K562 (cell line): ENCODE measurements at regions not wholly inside any gene's neighbourhood (a gene's known extent, or its start where the extent isn't known, plus 50 kb on each side); places are given as distances from the start of the nearest gene placed in this dataset.
A peak's percentile ranks its signal among the peaks of the same experiment; 100 is the strongest.
"Not testable (repeated sequence)": the region's sequence is repeated elsewhere in the genome, so short reads cannot be mapped to it uniquely, and the experiment has no call there.

Experiments used
- ATAC-seq: fragments of 200-7000 bp; cut with Tn5 transposase; 3 replicates; pipeline ENCODE4 v1.9.1; 2020; ENCODE audit warnings: moderate library complexity
- BruUV-seq: library from RNA; stranded (reverse); fragments of 400-500 nt; replicated peaks from 2 replicates; lab custom pipeline; 2021; lab: Mats Ljungman, UMichigan
- CTCF ChIA-PET: fragments of 300-600 bp; formaldehyde crosslinking; extraction: SDS; loops from one replicate; lab custom pipeline; 2021; ENCODE audit warnings: low intra/inter-chr PET ratio; lab: Yijun Ruan, JAX
- POLR2A ChIA-PET: fragments of 300-600, 350-650 bp; sonication (Branson Sonifier 250); formaldehyde crosslinking; extraction: SDS; loops from one replicate; lab custom pipeline; 2021; ENCODE audit warnings: antibody characterized with exemption, inconsistent platforms; lab: Yijun Ruan, JAX
- DNase-seq, 4 experiments: peaks; one replicate each; pipeline versions ENCODE4 v3.0.0 to v3.0.0-alpha.2; 2011 to 2018; ENCODE audit warnings: low spot score in 3 of 4, mixed read lengths in 3 of 4; ENCODE audit errors: extremely low read depth in 1 of 4
- FAIRE-seq: peaks from 2 replicates; lab custom pipeline; 2011; peaks lifted over from hg19 to GRCh38; lab: Jason Lieb, UNC
- H2AFZ ChIP-seq: 2 replicates; pipeline ENCODE4 v1.6.0; 2011; ENCODE audit warnings: low read depth, low read length, control low read depth, inconsistent platforms
- H3K27ac ChIP-seq: fragments of 200-600 bp; 3 replicates; pipeline ENCODE4 v1.8.0; 2011; ENCODE audit warnings: low read depth, mild to moderate bottlenecking, control low read depth, inconsistent platforms, low read length, moderate library complexity, mixed read lengths; ENCODE audit errors: extremely low read depth
- H3K27me3 ChIP-seq, 2 experiments: fragments of 300-600 bp in 1 of 2; 2 replicates in 1 of 2; 3 replicates in 1 of 2; pipeline versions ENCODE4 v1.6.0 to v1.8.0; 2011; ENCODE audit warnings: inconsistent platforms in 2 of 2, low read length in 2 of 2, mild to moderate bottlenecking in 1 of 2, mixed read lengths in 1 of 2, moderate library complexity in 1 of 2; ENCODE audit not compliant: control insufficient read depth in 2 of 2, insufficient read depth in 2 of 2
- H3K36me3 ChIP-seq: fragments of 300-600 bp; 3 replicates; pipeline ENCODE4 v1.8.0; 2011; ENCODE audit warnings: mild to moderate bottlenecking, low read length, inconsistent platforms; ENCODE audit not compliant: control insufficient read depth, insufficient read depth
- H3K4me1 ChIP-seq, 2 experiments: fragments of 200-600 bp in 1 of 2; replicated peaks in 1 of 2; 2 replicates in 1 of 2; 3 replicates in 1 of 2; pipeline versions ENCODE4 v1.5.1 to v1.8.0; 2011; ENCODE audit warnings: inconsistent platforms in 2 of 2, low read length in 2 of 2, mild to moderate bottlenecking in 1 of 2, mixed read lengths in 1 of 2, moderate library complexity in 1 of 2; ENCODE audit not compliant: control insufficient read depth in 2 of 2, insufficient read depth in 2 of 2
- H3K4me2 ChIP-seq: 2 replicates; pipeline ENCODE4 v1.6.1; 2011; ENCODE audit warnings: low read length, control low read depth, inconsistent platforms, mixed read lengths; ENCODE audit not compliant: insufficient read depth
- H3K4me3 ChIP-seq: fragments of 200-600 bp; sonication (generic), shearing (Covaris generic); 2 replicates; pipeline ENCODE4 v1.5.1; 2016; ENCODE audit warnings: control low read depth, inconsistent platforms
- H3K79me2 ChIP-seq: fragments of 200-600 bp; 3 replicates; pipeline ENCODE4 v1.8.0; 2011; ENCODE audit warnings: low read length, inconsistent platforms; ENCODE audit not compliant: control insufficient read depth, insufficient read depth
- H3K9ac ChIP-seq, 2 experiments: 2 replicates each; pipeline versions ENCODE4 v1.6.0 to v1.6.1; 2011; ENCODE audit warnings: low read depth in 2 of 2, low read length in 2 of 2, control low read depth in 1 of 2, inconsistent platforms in 1 of 2, mild to moderate bottlenecking in 1 of 2, mixed read lengths in 1 of 2; ENCODE audit not compliant: insufficient read depth in 1 of 2
- H3K9me1 ChIP-seq: one replicate; pipeline ENCODE4 v1.6.0; 2011; ENCODE audit warnings: inconsistent platforms, mild to moderate bottlenecking, low read length, moderate library complexity; ENCODE audit not compliant: control insufficient read depth, insufficient read depth
- H3K9me3 ChIP-seq: replicated peaks from 2 replicates; pipeline ENCODE4 v1.5.1; 2011; ENCODE audit warnings: low read depth, low read length, inconsistent platforms; ENCODE audit not compliant: control insufficient read depth, insufficient read depth
- H4K20me1 ChIP-seq: replicated peaks from 2 replicates; pipeline ENCODE4 v1.6.1; 2011; ENCODE audit warnings: low read length, inconsistent platforms, mixed read lengths; ENCODE audit not compliant: control insufficient read depth, insufficient read depth
- ARID2 ChIP-seq: fragments of 450-650 bp; IDR thresholded peaks from 2 replicates; pipeline ENCODE4 v1.6.1; 2017; ENCODE audit warnings: antibody characterized with exemption, mild to moderate bottlenecking
- FUS ChIP-seq: fragments of 200-400 bp; formaldehyde crosslinking; optimal IDR thresholded peaks from 2 replicates; pipeline ENCODE3; 2017; ENCODE audit warnings: low read depth, low read length
- MTA2 ChIP-seq: fragments of 450-650 bp; IDR thresholded peaks from 2 replicates; pipeline ENCODE4 v1.6.1; 2016; ENCODE audit warnings: low read depth
- NCOA6 ChIP-seq: fragments of 450-650 bp; IDR thresholded peaks from 2 replicates; pipeline ENCODE4 v1.6.1; 2017; ENCODE audit warnings: mild to moderate bottlenecking
- RCOR1 ChIP-seq, 2 experiments: IDR thresholded peaks; 2 replicates each; pipeline ENCODE4 v1.6.1; 2012; ENCODE audit warnings: low read depth in 2 of 2, low read length in 2 of 2, borderline replicate concordance in 1 of 2, improper control_type of control experiment in 1 of 2
- SMAD2 ChIP-seq: fragments of 150-350 bp; IDR thresholded peaks from 2 replicates; pipeline ENCODE4 v1.6.1; 2014; ENCODE audit warnings: low read depth, mild to moderate bottlenecking, low read length
- ZNF354B ChIP-seq: fragments of 250-450 bp; sonication (Bioruptor Pico); IDR thresholded peaks from 2 replicates; pipeline ENCODE4 v1.4.0; 2020
- ZNF507 ChIP-seq: conservative IDR thresholded peaks from 2 replicates; pipeline ENCODE4 v1.6.1; 2017; ENCODE audit warnings: missing genetic modification characterization, missing compliant biosample characterization
- ZZZ3 ChIP-seq: fragments of 450-650 bp; IDR thresholded peaks from 2 replicates; pipeline ENCODE4 v1.6.1; 2016; ENCODE audit warnings: antibody characterized with exemption, mild to moderate bottlenecking, moderate library complexity
- WGBS: fragments of 100-300 bp; shearing (Covaris generic); methylation state at CpG from one replicate; pipeline ENCODE4 v1.1.6; 2016; ENCODE audit warnings: low coverage, mixed read lengths; ENCODE audit not compliant: insufficient coverage; ENCODE audit errors: missing lambda C conversion rate; 5-methylcytosine and 5-hydroxymethylcytosine counted together
- in situ Hi-C: fragments of 300-500 bp; cut with MboI; formaldehyde crosslinking; loops from 4 replicates; pipeline ENCODE4 v1.15.0; 2018; ENCODE audit warnings: inconsistent platforms, mixed read lengths
- intact Hi-C: fragments of 100-400 bp; cut with micrococcal nuclease; formaldehyde crosslinking; loops from 2 replicates; pipeline ENCODE4 v1.14.2; 2022

DNA sequence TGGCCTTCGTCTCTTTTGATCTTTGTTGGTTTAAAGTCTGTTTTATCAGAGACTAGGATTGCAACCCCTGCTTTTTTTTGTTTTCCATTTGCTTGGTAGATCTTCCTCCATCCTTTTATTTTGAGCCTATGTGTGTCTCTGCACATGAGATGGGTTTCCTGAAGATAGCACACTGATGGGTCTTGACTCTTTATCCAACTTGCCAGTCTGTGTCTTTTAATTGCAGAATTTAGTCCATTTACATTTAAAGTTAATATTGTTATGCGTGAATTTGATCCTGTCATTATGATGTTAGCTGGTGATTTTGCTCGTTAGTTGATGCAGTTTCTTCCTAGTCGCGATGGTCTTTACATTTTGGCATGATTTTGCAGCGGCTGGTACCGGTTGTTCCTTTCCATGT is 448.4 kb upstream of the RUNX1 start:
- H4K20me1 ChIP-seq, H3K9me1 ChIP-seq, H3K4me3 ChIP-seq, intact Hi-C loops, in situ Hi-C loops, H3K9ac ChIP-seq, POLR2A ChIA-PET, FAIRE-seq, DNase-seq, H3K4me2 ChIP-seq, H3K27me3 ChIP-seq, BruUV-seq, ATAC-seq, H3K36me3 ChIP-seq, H3K79me2 ChIP-seq, H2AFZ ChIP-seq, CTCF ChIA-PET, H3K4me1 ChIP-seq, H3K27ac ChIP-seq, H3K9me3 ChIP-seq: not testable (repeated sequence)
- TF ChIP-seq ZNF354B (CRISPR knock-in tag) (peak; percentile 92), ZNF507 (peak; percentile 97)
- WGBS = 14% methylated on average over 6 of the region's 7 CpGs

DNA sequence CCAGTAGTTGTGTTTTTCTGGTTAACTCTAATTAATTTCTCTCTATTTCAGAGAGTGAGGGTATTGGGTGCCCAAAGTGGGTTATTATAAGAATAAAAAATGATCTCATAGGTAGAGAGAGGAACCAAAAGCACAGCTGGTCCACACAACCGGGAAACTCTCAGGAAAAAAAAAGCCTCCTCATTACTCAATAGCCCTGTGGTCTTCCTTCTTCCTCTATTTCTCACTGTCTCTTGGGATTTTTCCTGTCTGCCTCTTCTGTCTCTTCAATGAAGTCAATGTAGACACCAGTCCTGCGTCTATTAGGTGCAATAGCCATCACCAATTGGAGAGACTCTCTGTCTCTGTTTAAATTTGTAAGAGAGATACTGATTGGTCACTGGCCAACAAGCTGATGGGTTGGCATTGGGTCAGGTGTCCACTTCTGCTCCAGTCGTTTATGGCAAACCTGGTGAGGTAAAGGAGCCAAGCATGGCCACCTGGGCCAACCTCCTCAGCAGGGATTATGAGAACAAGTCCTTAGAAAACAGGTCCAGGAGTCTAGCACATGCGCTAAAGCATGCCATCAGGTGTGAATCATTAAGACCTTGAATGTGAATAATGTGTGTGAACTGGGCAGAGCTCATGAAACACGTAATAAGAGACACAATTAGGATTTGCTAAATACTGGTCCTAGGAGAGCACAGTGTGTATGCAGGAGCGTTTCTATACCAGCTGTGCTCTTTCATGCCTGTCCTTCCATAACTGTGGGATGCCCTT is 443.0 kb upstream of the RUNX1 start:
- no peaks in the 10 kb centered on the region for H3K9me3 ChIP-seq
- no peaks in the 10 kb centered on the region for H3K4me1 ChIP-seq
- DNase-seq (no peak), ATAC-seq (no peak), FAIRE-seq (no peak)
- H3K27me3 ChIP-seq = no peaks in the 10 kb centered on the region
- H3K9ac ChIP-seq = no peak overlapping the region
- no peaks in the 10 kb centered on the region for H3K36me3 ChIP-seq
- no TSS peak for BruUV-seq
- H3K9me1 ChIP-seq = no peaks in the 10 kb centered on the region
- no peaks in the 10 kb centered on the region for H4K20me1 ChIP-seq
- no peak overlapping the region for H2AFZ ChIP-seq
- POLR2A ChIA-PET = interaction anchor here (1.0 kb wide), 1 partner anchor 9 kb away, joined by 4 read pairs; no protein-coding TSS in a partner anchor
- in situ Hi-C loops = no loop called here
- WGBS = 21% methylated on average over 6 of the region's 6 CpGs
- H3K4me2 ChIP-seq = no peak overlapping the region
- CTCF ChIA-PET = no interaction called here
- H3K79me2 ChIP-seq = no peaks in the 10 kb centered on the region
- intact Hi-C loops = no loop called here
- no peak overlapping the region for H3K4me3 ChIP-seq
- no peak overlapping the region for H3K27ac ChIP-seq
- no peak for TF ChIP-seq NCOA6
- TF ChIP-seq FUS = no peak
- TF ChIP-seq RCOR1 (IDR thresholded peaks at IDR 0.05; ENCODE audit: borderline replicate concordance in 1 of 2, low read depth in 2 of 2, low read length in 2 of 2) = no peak
- TF ChIP-seq ARID2 = no peak
- no peak for TF ChIP-seq SMAD2
- TF ChIP-seq MTA2 = no peak
- TF ChIP-seq ZZZ3 = no peak
